GM06990 (cell line): ENCODE measurements at regions not wholly inside any gene's neighbourhood (a gene's known extent, or its start where the extent isn't known, plus 50 kb on each side); places are given as distances from the start of the nearest gene placed in this dataset.
"Not testable (repeated sequence)": the region's sequence is repeated elsewhere in the genome, so short reads cannot be mapped to it uniquely, and the experiment has no call there.

ENCODE experiments used
- DNase-seq: peaks from one replicate; pipeline ENCODE4 v3.0.0-alpha.2; 2011; ENCODE audit not compliant: insufficient read length; ENCODE audit errors: extremely low read depth
- H3K27me3 ChIP-seq: replicated peaks from 2 replicates; pipeline ENCODE4 v1.6.0; 2011; ENCODE audit warnings: low read length; ENCODE audit not compliant: control insufficient read depth, insufficient read depth
- H3K36me3 ChIP-seq: 2 replicates; pipeline ENCODE4 v1.5.1; 2011; ENCODE audit warnings: low read length; ENCODE audit not compliant: control insufficient read depth, insufficient read depth
- H3K4me3 ChIP-seq: replicated peaks from 2 replicates; pipeline ENCODE4 v1.5.1; 2011; ENCODE audit warnings: low read depth, mild to moderate bottlenecking, control low read depth, low read length
- CTCF ChIP-seq: IDR thresholded peaks from 2 replicates; pipeline ENCODE4 v1.5.1; 2011; ENCODE audit warnings: low read length, control low read depth, mild to moderate bottlenecking, inconsistent platforms; ENCODE audit not compliant: insufficient read depth, poor library complexity, severe bottlenecking

GRCh38 chr15:20337238-20337637 is 204.4 kb downstream of the GOLGA6L6 start:
- H3K36me3 ChIP-seq, DNase-seq, H3K27me3 ChIP-seq, H3K4me3 ChIP-seq: not testable (repeated sequence)

GRCh38 chr15:20334451-20334850 is 207.1 kb downstream of the GOLGA6L6 start:
- not testable (repeated sequence) for H3K4me3 ChIP-seq, DNase-seq, H3K27me3 ChIP-seq, H3K36me3 ChIP-seq

GRCh38 chr15:20325751-20326150 is 215.8 kb downstream of the GOLGA6L6 start:
- not testable (repeated sequence) for H3K4me3 ChIP-seq, H3K27me3 ChIP-seq, DNase-seq, H3K36me3 ChIP-seq

GRCh38 chr15:20317132-20317531 is 224.5 kb downstream of the GOLGA6L6 start:
- H3K4me3 ChIP-seq, H3K36me3 ChIP-seq, DNase-seq, H3K27me3 ChIP-seq: not testable (repeated sequence)

- not testable (repeated sequence) for H3K4me3 ChIP-seq, H3K36me3 ChIP-seq, DNase-seq, H3K27me3 ChIP-seq
These were observed 230.5 kb downstream of the GOLGA6L6 start for GRCh38 chr15:20311014-20311680.

- Histone ChIP-seq H3K4me3 (no peak overlapping the region), H3K27me3 (no peaks in the 10 kb centered on the region), H3K36me3 (no peaks in the 10 kb centered on the region)
- DNase-seq = no peak
- no peak for TF ChIP-seq CTCF
These were observed 231.0 kb downstream of the GOLGA6L6 start for GRCh38 chr15:20310603-20311002.

- not testable (repeated sequence) for H3K4me3 ChIP-seq, DNase-seq, H3K36me3 ChIP-seq, H3K27me3 ChIP-seq
These were observed 231.6 kb downstream of the GOLGA6L6 start for GRCh38 chr15:20309966-20310365.

- H3K4me3 ChIP-seq, DNase-seq, H3K27me3 ChIP-seq, H3K36me3 ChIP-seq: not testable (repeated sequence)
These were observed 232.2 kb downstream of the GOLGA6L6 start for GRCh38 chr15:20309395-20309794.

- not testable (repeated sequence) for H3K36me3 ChIP-seq
These were observed 233.4 kb downstream of the GOLGA6L6 start for GRCh38 chr15:20308027-20308690.

GRCh38 chr15:20307137-20307536 is 234.5 kb downstream of the GOLGA6L6 start:
- not testable (repeated sequence) for H3K36me3 ChIP-seq, H3K4me3 ChIP-seq, DNase-seq, H3K27me3 ChIP-seq

More at GRCh38 chr15:20308027-20308690, 233.4 kb downstream of the GOLGA6L6 start:
- not testable (repeated sequence) for H3K4me3 ChIP-seq, H3K27me3 ChIP-seq, DNase-seq

- H3K36me3 ChIP-seq, DNase-seq, H3K4me3 ChIP-seq, H3K27me3 ChIP-seq: not testable (repeated sequence)
These were observed 235.0 kb downstream of the GOLGA6L6 start for GRCh38 chr15:20306497-20307106.

GRCh38 chr15:20305912-20306311 is 235.7 kb downstream of the GOLGA6L6 start:
- not testable (repeated sequence) for DNase-seq, H3K4me3 ChIP-seq, H3K36me3 ChIP-seq, H3K27me3 ChIP-seq

GRCh38 chr15:20305015-20305465 is 236.6 kb downstream of the GOLGA6L6 start:
- not testable (repeated sequence) for DNase-seq, H3K27me3 ChIP-seq, H3K4me3 ChIP-seq

More at GRCh38 chr15:20305015-20305465, 236.6 kb downstream of the GOLGA6L6 start:
- not testable (repeated sequence) for H3K36me3 ChIP-seq
